Activated CD8-positive, alpha-beta memory T cell treated with anti-CD3 and anti-CD28 coated beads for 36 hours (primary cell): ENCODE measurements at regions not wholly inside any gene's neighbourhood (a gene's known extent, or its start where the extent isn't known, plus 50 kb on each side); places are given as distances from the start of the nearest gene placed in this dataset.
"Not testable (repeated sequence)": the region's sequence is repeated elsewhere in the genome, so short reads cannot be mapped to it uniquely, and the experiment has no call there.

ENCODE experiments used
- CTCF ChIA-PET: fragments of 350-600 bp; sonication (Branson Sonifier 250); formaldehyde crosslinking; loops from one replicate; lab custom pipeline; 2021; ENCODE audit warnings: antibody characterized with exemption; lab: Charles Lee
- POLR2A ChIA-PET: fragments of 350-600 bp; sonication (Branson Sonifier 250); formaldehyde crosslinking; loops from one replicate; lab custom pipeline; 2021; ENCODE audit warnings: antibody characterized with exemption; lab: Charles Lee

DNA sequence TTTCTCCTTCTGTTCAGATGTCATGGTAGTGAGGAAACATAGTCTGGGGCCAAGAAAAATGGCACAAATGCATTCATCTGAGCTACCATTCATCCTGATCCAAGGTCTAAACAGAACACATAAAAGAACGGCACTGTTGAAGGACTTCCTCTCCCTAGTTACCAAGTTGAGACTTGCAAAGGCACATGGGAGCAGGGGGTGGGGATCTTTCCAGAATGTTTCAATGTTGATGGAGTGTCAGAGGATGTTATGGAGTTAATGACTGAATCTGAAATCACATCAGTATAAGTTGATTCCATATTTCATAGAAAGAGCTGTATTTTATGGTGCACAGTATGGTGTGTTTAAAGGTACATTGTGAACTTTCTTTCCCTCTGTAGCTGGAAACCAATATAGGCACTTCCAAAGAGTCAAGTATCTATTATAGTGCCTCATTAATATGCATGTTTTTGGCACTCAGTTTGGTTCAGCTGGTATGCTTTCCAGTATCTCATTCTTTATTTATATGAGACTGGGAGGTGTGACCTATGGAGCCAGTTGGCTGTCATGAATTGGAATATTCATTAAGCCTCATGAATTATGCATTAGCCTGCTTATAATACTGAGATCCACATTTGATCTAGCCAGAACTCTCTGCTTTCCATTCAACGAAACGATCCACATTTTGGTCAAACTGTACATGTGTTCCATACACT is 603.0 kb downstream of the NR2F1-AS1 start:
- ChIA-PET CTCF (no interaction called here), POLR2A (no interaction called here)

DNA sequence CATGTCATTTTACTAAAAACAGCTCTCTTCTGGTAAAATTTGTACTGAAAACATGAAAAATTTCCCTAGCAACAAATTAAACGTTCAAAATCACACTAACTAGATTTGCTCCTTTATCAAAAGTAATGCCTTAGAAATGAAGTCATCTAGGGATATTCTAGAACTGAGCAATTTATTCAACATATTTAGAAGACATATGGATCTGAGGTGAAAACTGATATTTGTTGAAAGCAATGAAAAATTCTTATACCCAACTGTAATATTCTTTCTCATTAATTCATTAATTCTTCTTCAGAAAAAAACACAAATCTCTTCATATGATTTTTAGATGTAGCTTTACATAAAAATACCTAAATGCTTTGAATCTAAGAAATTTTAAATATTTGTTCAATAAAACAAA is 604.9 kb downstream of the NR2F1-AS1 start:
- ChIA-PET CTCF (no interaction called here), POLR2A (no interaction called here)

DNA sequence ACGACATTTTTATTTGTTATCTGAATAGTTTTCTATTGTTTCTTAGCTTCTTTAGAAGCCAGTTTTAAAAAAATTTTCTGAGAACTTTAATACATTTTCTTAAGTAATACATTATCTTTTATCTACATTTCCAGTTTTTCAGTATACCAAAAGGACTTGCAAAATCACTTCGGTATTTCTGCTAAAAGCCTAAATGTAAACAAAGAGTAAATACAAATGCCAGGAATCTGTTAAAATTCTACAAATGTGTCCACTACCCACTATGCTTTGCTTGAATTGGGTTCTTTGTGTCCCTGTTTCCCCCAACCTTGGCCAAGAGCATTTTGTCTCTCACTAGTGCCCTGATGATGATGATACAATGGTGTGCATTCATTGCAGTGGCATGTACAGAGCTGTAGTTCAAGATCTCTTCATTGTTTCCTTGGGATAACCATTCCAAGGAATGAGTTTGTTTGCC is 611.2 kb downstream of the NR2F1-AS1 start:
- ChIA-PET CTCF (no interaction called here), POLR2A (no interaction called here)

DNA sequence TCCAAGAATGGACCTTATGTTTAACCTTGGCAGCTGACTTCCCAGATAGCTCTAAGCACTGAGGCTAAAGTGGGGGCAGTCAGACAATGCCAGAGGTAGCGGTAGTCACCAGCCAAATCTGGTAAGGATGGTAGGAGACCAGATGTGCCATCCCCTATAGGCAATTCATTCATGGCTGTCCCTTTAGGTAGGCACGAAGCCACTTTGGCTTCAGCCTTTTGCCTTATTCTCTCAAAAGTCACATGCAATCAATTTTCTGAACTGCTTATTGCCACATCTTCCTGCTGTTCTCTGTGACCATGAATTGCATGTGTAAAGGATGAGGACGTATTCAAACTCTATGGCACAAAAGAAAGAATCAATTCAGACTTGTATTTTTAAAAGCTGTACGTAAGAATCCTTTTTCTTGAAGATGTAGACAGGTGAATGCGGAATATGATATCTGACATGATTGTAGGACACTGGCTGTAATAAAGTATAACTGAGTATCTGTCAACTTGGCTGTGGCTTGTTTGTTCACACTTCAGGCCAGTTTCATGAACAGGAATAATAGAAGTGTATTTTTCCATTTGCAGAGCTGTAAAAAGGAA is 611.7 kb downstream of the NR2F1-AS1 start:
- ChIA-PET CTCF (no interaction called here), POLR2A (no interaction called here)

DNA sequence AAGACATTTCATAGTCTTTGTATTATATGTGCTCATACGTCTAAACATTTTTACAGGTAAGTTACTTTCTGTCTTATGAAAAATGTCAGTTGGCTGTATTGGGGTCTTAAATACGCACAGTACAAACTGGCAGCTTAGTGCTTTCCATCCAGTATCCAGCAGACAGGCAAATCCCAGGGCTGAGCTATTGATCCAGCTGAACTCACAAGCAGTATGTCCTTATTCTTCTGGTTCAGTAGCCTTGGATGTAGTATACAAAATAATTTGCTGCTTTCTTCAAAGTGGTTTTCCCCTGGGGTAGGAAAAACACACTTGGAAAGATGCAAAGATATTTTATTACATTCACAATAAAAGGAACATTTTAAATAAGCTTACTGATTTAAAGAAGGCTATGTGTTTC is 617.2 kb downstream of the NR2F1-AS1 start:
- POLR2A ChIA-PET = no interaction called here
- CTCF ChIA-PET = no interaction called here

DNA sequence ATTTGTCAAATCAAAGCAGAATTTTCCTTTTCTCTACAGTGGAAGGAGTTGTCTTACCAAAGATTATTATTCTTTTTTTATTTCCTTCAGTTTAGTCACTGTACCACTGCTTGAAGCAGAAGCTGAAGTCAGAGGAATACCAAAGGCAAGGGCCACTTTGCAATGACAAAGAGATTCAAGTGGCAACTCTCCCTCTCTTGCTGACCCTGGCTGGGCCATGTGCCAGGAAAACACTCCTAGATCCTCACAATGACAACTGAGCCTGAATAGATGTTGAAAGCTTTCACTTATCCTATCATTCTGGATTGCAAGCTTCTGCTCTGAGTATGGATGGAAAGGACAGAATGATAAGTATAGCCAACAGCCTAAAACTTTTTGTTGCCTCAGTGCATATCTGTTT is 618.3 kb downstream of the NR2F1-AS1 start:
- POLR2A ChIA-PET = interaction anchor here (0.6 kb wide), 1 partner anchor 54 kb away, joined by 4 read pairs; no protein-coding TSS in a partner anchor
- CTCF ChIA-PET = no interaction called here

DNA sequence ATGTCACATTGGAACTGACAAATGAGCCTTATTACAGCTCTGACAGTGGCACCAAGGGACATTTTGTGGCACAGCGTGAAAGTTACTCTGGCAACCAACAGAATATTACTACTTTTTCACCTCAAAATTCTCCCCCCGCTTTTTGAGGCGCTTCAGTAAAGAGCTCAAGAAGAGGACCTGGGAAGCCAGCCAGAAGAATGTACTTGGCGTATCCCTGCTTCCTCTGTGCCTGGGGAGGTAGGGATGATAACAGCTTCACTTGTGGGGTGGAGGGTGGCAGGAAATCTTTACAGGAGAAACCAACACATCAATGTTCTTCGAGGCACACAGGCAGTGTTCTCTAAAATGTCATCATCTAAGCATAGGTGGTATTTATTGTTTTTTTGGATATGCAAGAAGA is 624.1 kb downstream of the NR2F1-AS1 start:
- ChIA-PET POLR2A (no interaction called here), CTCF (no interaction called here)

DNA sequence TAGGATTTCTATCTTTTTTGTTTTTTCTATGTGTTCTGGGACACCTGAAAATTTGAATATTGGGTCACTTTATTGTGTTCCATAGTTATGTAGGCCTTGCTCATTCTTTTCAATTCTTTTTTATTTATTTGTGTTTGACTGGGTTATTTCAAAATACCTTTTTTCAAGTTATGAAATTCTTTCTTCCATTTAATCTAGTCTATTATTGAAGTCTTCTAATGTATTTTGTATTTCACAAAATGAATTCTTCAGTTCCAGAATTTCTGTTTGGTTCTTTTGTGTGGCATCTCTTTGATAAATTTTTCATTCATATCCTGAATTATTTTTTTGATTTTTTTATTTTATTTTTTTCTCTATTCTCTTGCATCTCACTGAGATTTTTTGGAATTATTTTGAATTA is 628.8 kb downstream of the NR2F1-AS1 start:
- ChIA-PET CTCF (no interaction called here), POLR2A (no interaction called here)

DNA sequence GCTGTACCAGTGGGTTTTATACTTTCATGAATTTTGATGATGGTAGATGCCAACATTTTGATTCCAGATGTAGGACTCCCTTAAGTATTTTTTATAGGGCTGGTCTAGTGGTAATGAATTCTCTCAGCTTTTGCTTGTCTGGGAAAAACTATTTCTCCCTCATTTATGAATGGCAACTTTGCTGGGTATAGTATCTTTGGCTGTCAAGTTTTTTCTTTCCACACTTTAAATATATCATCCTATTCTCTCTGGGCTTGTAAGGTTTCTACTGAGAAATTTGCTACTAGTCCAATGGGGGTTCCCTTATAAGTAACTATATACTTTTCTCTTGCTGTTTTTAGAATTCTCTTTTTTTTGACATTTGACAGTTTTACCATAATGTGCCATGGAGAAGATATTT is 629.3 kb downstream of the NR2F1-AS1 start:
- ChIA-PET CTCF (no interaction called here), POLR2A (no interaction called here)

DNA sequence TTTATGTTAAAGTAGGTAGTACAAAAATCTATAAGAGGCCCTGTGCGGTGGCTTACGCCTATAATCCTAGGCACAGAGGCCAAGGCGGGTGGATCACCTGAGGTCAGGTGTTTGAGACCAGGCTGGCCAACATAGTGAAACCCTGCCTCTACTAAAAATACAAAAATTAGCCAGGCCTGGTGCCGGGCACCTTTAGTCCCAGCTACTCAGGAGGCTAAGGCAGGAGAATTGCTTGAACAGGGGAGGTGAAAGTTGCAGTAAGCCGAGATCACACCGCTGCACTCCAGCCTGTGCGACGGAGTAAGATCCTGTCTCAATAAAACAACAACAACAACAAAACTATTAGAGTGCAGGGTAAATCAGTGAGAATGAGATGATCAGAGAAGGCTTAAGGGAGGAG is 634.5 kb downstream of the NR2F1-AS1 start:
- ChIA-PET POLR2A (no interaction called here), CTCF (no interaction called here)

DNA sequence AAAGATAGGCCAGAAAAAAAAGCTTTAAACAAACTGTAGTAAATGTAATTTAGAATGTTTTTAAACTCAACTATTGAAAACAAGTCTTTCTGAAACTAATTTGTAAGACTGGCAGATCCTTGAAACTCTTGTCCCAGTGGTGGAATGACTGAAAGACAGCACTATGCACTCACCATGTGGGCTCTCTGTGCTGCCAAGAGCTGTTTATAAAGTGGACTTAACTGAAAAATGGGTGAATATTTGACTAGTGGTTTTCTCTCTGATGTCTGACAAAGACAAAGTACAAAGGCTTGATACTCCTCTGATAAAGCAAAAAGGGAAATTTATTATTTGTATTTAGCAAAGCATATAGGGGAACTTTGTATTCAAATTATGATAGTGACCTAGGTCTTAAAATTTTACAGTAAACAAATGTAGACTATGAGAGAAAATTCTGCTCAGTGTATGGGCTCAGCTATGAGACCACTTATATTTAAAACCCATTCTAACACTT is 635.4 kb downstream of the NR2F1-AS1 start:
- ChIA-PET POLR2A (no interaction called here), CTCF (interaction anchor here (0.8 kb wide), 1 partner anchor 99 kb away, joined by 3 read pairs; no protein-coding TSS in a partner anchor)

DNA sequence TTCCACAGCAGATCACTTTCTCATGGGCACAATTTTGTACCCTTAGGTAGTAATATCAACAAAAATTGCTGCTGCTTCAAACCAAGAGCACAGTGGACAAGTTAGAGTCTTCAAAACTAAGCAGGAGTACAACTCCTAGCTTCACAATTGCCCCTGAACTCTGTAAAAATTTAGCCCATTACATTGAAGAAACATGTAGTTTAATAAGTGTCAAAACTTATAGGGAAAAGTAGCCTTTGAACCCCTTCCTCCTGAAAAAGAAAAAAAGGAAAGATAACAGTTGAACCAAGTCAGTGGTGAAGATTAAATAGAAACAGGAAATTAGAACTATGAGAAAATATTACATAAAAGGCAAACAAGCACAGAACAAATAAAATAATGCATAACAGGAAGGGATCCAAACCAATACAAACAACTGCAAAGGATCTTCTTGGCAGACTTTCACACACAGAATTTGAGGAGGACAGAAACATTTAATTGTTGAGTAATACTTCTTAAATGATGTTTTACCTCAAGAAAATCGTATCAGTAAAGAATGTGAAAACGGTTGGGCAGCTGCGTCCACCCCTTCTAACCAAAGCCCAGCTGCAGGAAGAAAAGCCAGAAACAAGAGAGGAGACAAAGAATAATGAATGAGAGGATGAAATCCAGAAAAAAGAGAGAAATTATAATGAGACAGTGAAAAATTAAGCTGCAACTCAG is 636.0 kb downstream of the NR2F1-AS1 start:
- ChIA-PET POLR2A (no interaction called here), CTCF (interaction anchor here (0.8 kb wide), 1 partner anchor 100 kb away, joined by 3 read pairs; no protein-coding TSS in a partner anchor)

DNA sequence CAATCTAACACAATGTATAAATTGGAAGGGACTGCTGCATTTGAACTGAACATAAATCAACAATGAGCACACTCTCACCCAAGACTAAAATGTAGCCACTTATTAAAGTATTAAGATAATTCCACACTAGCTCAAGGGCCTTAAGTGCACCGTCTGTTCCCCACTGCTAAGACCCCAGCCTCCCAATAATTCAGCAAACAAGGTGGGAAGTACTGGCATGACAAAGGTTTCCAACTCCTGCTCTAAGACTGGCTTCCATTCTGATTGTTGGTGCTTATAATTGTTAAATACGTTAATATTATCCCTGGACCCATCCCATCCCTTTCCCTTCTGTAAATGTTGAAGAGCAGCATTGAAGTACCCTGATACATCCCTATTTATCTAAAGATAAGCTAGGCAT is 636.7 kb downstream of the NR2F1-AS1 start:
- ChIA-PET POLR2A (no interaction called here), CTCF (no interaction called here)

DNA sequence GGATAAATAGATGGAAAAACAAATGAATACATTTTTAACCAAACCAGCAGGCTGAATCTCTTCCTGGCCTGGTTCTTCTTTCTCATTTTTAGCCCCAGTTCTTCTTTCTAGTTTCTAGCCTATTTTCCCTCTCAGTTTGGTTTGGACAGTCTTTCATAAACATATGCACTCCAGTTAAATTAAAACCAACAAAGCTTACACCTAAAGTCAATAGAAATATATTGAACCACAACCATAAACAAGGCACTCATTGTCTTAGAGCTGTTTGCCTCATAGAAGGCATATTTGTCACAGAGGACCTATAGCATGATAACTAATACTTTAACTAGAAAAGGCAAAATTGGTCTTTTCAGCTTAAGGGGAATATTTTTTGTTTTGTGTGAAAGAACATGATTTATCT is 638.3 kb downstream of the NR2F1-AS1 start:
- ChIA-PET CTCF (no interaction called here), POLR2A (no interaction called here)

DNA sequence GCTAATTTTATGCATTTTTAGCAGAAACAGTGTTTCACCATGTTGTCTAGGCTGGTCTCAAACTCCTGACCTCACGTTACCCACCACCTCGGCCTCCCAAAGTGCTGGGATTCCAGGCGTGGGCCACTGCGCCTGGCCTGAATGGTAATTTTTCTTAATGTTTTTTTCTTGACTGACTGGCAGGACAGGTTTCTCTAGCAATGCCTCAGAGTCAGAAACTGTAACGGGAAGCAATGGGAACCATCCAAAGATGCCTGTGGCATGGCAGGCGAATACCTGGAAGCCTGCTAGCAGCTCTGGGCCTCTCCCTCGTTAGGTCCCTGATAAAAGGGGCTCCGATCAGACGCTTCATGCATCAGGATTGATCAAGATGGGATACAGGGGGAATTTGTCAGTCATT is 639.2 kb downstream of the NR2F1-AS1 start:
- POLR2A ChIA-PET = no interaction called here
- CTCF ChIA-PET = no interaction called here

DNA sequence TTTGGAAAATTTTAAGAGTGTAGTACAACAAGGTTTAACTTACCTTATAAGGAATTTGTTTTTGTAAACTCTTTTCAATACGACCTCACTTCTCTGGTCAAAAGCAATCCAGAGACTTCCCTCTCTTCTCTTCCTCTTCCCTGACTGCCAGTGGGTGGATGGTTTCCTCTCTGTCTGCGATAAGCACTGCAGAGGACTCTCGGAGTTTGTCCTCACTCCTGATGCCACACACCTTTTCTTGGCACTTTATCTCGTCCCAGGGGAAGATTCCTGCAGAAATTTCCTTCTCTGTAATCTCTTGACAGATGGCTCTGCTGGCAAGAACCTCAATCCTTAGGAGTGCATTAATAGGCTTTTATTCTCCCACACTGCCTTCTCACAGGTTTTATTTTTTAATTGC is 641.6 kb downstream of the NR2F1-AS1 start:
- CTCF ChIA-PET = no interaction called here
- POLR2A ChIA-PET = no interaction called here

DNA sequence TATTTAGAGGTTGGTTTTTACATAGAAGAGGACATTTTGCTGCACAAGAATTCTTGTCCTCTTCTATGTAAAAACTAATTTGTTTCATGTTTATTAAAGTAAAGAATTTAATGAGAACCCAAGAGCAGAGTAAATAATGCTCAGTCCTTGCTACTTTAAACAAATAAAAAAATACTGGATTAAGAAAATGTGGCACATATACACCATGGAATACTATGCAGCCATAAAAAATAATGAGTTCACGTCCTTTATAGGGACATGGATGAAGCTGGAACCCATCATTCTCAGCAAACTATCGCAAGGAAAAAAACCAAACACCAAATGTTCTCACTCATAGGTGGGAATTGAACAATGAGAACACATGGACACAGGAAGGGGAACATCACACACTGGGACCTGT is 643.6 kb downstream of the NR2F1-AS1 start:
- CTCF ChIA-PET, POLR2A ChIA-PET: not testable (repeated sequence)

DNA sequence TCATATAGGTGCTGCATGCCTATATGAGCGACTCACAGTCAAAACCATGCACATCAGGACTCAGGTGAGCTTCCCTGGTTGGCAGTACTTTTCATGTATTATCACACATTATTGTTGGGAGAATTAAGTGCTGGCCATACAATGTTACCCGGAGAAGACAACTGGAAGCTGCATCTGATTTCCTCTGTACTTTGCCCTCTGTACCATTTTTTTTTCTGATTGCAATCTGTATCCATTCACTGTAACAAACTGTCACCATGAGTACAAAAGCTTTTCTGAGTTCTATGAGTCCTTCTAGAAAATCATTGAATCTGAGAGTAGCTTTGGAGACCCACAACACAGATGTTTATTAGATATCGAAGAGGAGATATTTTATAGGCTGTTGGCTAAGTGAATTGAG is 651.0 kb downstream of the NR2F1-AS1 start:
- POLR2A ChIA-PET = no interaction called here
- CTCF ChIA-PET = no interaction called here

DNA sequence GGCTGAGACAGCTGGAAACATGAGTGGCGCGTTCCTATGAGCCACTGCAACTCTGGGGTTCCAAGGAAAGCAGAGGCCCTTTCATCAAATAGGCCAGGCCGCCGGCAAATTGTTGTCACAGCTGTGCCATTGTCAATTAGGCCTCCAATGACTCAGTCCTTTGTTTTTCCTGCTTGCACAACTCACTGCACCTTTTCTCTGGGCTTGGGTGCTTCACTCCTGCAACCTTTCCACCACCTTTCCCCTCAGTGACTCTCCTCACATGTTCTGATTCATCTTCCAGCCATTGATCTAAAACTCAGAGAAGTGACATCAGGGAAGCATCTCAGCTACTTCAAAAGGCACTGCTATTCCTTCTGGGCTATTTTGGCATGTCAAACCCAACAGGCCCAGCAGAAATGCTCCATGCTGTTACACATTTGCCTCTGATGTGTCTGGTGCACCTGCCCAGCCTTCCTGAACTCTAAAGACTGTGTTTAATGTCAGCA is 653.7 kb downstream of the NR2F1-AS1 start:
- ChIA-PET CTCF (no interaction called here), POLR2A (no interaction called here)

DNA sequence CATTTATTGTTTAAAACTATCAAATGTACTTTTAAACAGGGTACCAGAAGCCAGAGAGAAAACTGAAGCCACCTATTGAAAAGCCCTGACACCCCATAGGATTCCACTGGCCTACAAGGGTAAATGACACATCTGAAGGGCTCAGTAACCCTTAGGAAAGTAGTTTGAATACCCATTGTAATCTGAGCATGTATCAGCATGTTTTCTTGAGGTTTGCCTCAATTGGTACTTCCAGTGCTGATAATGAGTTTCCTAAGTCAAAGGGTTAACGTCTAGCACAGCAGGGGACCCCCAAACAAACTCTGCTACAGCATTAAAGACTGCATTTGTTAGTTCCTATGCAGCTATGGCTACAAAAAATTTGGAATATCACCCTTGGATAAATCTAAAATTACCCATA is 657.1 kb downstream of the NR2F1-AS1 start:
- POLR2A ChIA-PET = no interaction called here
- CTCF ChIA-PET = no interaction called here
